ENCODE measurements at regions not wholly inside any gene's neighbourhood (a gene's known extent, or its start where the extent isn't known, plus 50 kb on each side); places are given as distances from the start of the nearest gene placed in this dataset.
"Not testable (repeated sequence)": the region's sequence is repeated elsewhere in the genome, so short reads cannot be mapped to it uniquely, and the experiment has no call there.

GRCh38 chr6:119501798-119502483, 152.4 kb upstream of the MAN1A1 start:
- intact Hi-C loops (cut with DNase I; ENCODE audit: low total_unique reads), result no loop called here
- 63 to 65% methylated on average over 4 of the region's 4 CpGs for WGBS, 2 donors
- TF ChIP-seq POLR2A (IDR thresholded peaks at IDR 0.05) (no peak), CTCF (IDR thresholded peaks at IDR 0.05) (no peak)
- no peak for DNase-seq (ENCODE audit: low spot score in 2 of 2)
- no peak overlapping the region for H3K4me3 ChIP-seq (ENCODE audit: low read depth, poor library complexity, severe bottlenecking)

DNA sequence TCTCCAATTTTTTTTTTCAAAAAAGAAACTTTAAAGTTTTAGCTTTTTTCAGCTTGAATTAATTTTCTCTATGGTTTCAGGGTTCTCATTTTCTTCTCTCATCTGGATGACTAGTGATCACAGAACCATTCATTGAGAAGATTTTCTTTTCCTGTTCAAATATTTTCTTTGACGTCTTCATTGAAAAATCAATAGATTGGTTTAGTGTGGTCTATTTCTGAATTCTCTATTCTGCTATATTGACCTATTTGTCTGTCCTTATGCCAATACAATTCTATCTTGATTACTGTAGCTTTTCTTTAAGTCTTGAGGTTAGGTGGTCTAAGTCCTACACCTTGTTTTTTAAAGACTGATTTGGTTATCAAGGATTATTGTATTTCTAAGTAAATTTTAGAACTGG, 150.2 kb upstream of the MAN1A1 start:
- 93 to 98% methylated on average over 1 of the region's 1 CpG for WGBS, 2 donors
- H3K4me3 ChIP-seq (ENCODE audit: low read depth, poor library complexity, severe bottlenecking), result no peak overlapping the region
- no peak for DNase-seq (ENCODE audit: low spot score in 2 of 2)
- intact Hi-C loops (cut with DNase I; ENCODE audit: low total_unique reads), result no loop called here
- no peak for TF ChIP-seq POLR2A (IDR thresholded peaks at IDR 0.05)

DNA sequence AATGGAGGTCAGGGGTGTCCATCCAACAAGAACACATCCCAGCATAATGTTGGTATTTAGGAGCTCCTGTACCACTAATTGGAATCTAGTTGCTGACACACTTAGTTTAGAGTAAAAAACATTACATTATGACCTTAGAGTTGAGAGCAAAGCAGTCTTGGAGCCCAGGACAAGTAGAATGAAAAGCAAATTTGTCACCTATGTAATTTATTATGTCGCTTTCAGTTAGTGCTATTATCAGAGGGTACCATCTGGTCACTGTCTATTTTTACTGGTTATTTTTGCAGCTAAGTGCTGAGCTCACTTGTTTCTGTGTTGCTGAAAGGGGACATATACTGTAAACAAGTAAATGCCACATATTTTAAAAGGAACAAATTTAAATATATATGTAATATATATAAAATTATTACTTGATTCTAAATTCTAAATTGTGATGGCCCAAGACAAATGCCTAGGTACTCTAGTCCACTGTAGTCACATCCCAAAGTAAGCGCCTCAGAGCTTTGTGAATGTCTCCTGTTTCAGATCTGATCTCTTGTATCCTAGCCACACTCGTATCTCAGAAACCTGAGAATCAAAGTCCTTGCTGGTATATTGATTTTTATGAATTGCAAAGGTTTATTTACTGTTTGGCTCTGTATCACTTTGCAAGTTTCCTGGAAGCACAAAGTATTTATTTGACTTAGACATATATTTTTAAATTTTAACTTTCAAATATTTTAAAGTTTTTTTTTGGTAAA, 148.6 kb upstream of the MAN1A1 start:
- intact Hi-C loops (cut with DNase I; ENCODE audit: low total_unique reads), result no loop called here
- TF ChIP-seq POLR2A (IDR thresholded peaks at IDR 0.05), result no peak
- TF ChIP-seq CTCF (IDR thresholded peaks at IDR 0.05), result no peak
- no peak overlapping the region for H3K4me3 ChIP-seq (ENCODE audit: low read depth, poor library complexity, severe bottlenecking)
- DNase-seq (ENCODE audit: low spot score in 2 of 2), result no peak
- WGBS, 2 donors, result 93% methylated on average over 3 of the region's 3 CpGs

DNA sequence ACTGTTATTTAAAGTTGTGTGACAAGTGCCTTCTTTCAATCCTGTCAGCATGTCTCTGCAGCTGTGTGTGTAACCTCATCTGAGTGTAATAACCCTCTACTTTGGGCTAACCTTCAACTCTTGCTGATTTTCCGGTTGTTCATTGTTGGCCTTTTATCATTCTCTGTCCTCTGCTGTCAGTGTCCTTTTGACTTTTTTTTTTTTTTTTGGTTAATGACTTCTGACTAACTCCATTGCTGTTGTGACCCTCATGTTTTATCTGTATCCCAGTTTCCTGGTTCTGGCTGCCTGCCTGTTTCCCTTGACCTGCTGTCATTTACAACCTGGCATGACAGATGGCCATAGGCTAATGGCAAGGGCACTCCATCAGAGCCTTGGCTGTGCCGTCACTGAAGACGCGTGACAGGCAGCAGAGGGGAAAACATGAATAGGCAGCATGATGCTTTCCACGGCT, 145.7 kb upstream of the MAN1A1 start:
- DNase-seq (ENCODE audit: low spot score in 2 of 2), result no peak
- WGBS, 2 donors, result 74 to 81% methylated on average over 5 of the region's 5 CpGs
- H3K4me3 ChIP-seq (ENCODE audit: low read depth, poor library complexity, severe bottlenecking), result no peak overlapping the region
- TF ChIP-seq CTCF (IDR thresholded peaks at IDR 0.05), result no peak
- TF ChIP-seq POLR2A (IDR thresholded peaks at IDR 0.05), result no peak
- intact Hi-C loops (cut with DNase I; ENCODE audit: low total_unique reads), result no loop called here

DNA sequence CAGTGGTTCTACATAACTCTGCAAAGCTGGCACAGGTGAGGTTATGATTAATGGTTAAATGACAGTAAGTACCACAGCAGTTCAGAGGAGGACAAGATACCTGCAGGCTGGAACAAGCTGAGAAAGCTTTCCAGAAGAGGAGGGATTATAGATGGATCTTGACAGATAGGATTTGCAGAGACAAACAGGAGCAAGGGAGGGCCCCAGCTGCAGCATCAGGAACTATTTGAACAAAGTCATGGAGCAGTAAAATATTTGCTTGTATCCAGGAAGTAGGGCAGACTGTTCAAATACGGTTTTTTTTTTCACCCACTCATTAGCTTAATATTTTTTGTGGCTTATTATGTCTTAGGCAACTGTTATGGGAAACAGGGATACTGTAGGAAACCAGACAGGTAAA, 144.4 kb upstream of the MAN1A1 start:
- H3K4me3 ChIP-seq (ENCODE audit: low read depth, poor library complexity, severe bottlenecking), result no peak overlapping the region
- peak in 1 of 2 donors; percentile 36 for DNase-seq (ENCODE audit: low spot score in 2 of 2)
- no peak for TF ChIP-seq POLR2A (IDR thresholded peaks at IDR 0.05)
- no peak for TF ChIP-seq CTCF (IDR thresholded peaks at IDR 0.05)
- WGBS, 2 donors, result 0% methylated on average over 1 of the region's 1 CpG
- intact Hi-C loops (cut with DNase I; ENCODE audit: low total_unique reads), result no loop called here

GRCh38 chr6:119491112-119491511, 141.6 kb upstream of the MAN1A1 start:
- H3K4me3 ChIP-seq (ENCODE audit: low read depth, poor library complexity, severe bottlenecking); DNase-seq (ENCODE audit: low spot score in 2 of 2); intact Hi-C loops (cut with DNase I; ENCODE audit: low total_unique reads): not testable (repeated sequence)
- WGBS, 2 donors, result 76% methylated on average over 4 of the region's 4 CpGs

- intact Hi-C loops (cut with DNase I; ENCODE audit: low total_unique reads); DNase-seq (ENCODE audit: low spot score in 2 of 2); H3K4me3 ChIP-seq (ENCODE audit: low read depth, poor library complexity, severe bottlenecking): not testable (repeated sequence)
- WGBS, 2 donors, result 93 to 97% methylated on average over 1 of the region's 1 CpG
Measured at GRCh38 chr6:119490050-119490449, 140.5 kb upstream of the MAN1A1 start.

Measured in lower leg skin (tissue), 4 donors.